PC-9 (cell line): ENCODE measurements at regions not wholly inside any gene's neighbourhood (a gene's known extent, or its start where the extent isn't known, plus 50 kb on each side); places are given as distances from the start of the nearest gene placed in this dataset.
"Not testable (repeated sequence)": the region's sequence is repeated elsewhere in the genome, so short reads cannot be mapped to it uniquely, and the experiment has no call there.

Experiments used
- BruUV-seq: library from RNA; stranded (reverse); fragments of 400-500 nt; replicated peaks from 2 replicates; lab custom pipeline; 2021; lab: Mats Ljungman, UMichigan
- CTCF ChIA-PET: fragments of 300-600 bp; sonication (Branson Sonifier 250); formaldehyde crosslinking; loops from one replicate; lab custom pipeline; 2022; ENCODE audit warnings: antibody characterized with exemption; lab: Charles Lee
- POLR2A ChIA-PET: fragments of 300-600 bp; sonication (Branson Sonifier 250); formaldehyde crosslinking; loops from one replicate; lab custom pipeline; 2022; ENCODE audit warnings: antibody characterized with exemption; ENCODE audit not compliant: unreplicated experiment; lab: Charles Lee
- DNase-seq, 2 experiments: peaks; one replicate each; pipeline versions ENCODE4 v3.0.0 to v3.0.0-alpha.2; 2015 to 2022; ENCODE audit warnings: mixed read lengths in 1 of 2
- H2AFZ ChIP-seq: fragments of 200-600 bp; sonication (generic); 2 replicates; pipeline ENCODE4 v1.8.1; 2017; ENCODE audit warnings: antibody characterized with exemption
- H3F3A ChIP-seq: fragments of 200-600 bp; sonication (generic); 2 replicates; pipeline ENCODE4 v1.8.1; 2017; ENCODE audit warnings: antibody characterized with exemption, mild to moderate bottlenecking, low read depth; ENCODE audit not compliant: insufficient read depth
- H3K27ac ChIP-seq: fragments of 200-600 bp; sonication (generic); 2 replicates; pipeline ENCODE4 v1.6.1; 2016; ENCODE audit warnings: mixed run types
- H3K27me3 ChIP-seq: fragments of 200-600 bp; sonication (generic); 2 replicates; pipeline ENCODE4 v1.6.1; 2016; ENCODE audit warnings: low read depth, mixed run types; ENCODE audit not compliant: insufficient read depth
- H3K36me3 ChIP-seq: fragments of 200-600 bp; sonication (generic); 2 replicates; pipeline ENCODE4 v1.6.1; 2016; ENCODE audit warnings: low read depth, mixed run types
- H3K4me1 ChIP-seq: fragments of 200-600 bp; sonication (generic); replicated peaks from 2 replicates; pipeline ENCODE4 v1.6.1; 2016; ENCODE audit warnings: mixed run types; ENCODE audit not compliant: insufficient read depth
- H3K4me2 ChIP-seq: fragments of 200-600 bp; sonication (generic); 2 replicates; pipeline ENCODE4 v1.6.1; 2017; ENCODE audit warnings: mixed run types
- H3K4me3 ChIP-seq: fragments of 200-600 bp; sonication (generic); 2 replicates; pipeline ENCODE4 v1.6.1; 2016; ENCODE audit warnings: mixed run types
- H3K79me2 ChIP-seq: fragments of 200-600 bp; sonication (generic); 2 replicates; pipeline ENCODE4 v1.6.1; 2017; ENCODE audit warnings: low read depth, mixed run types
- H3K9me2 ChIP-seq: fragments of 200-600 bp; sonication (generic); 2 replicates; pipeline ENCODE4 v1.8.1; 2017; ENCODE audit warnings: mild to moderate bottlenecking; ENCODE audit not compliant: insufficient read depth
- H3K9me3 ChIP-seq: fragments of 200-600 bp; sonication (generic); 2 replicates; pipeline ENCODE4 v1.8.1; 2016; ENCODE audit warnings: low read depth; ENCODE audit not compliant: insufficient read depth
- H4K20me1 ChIP-seq: fragments of 200-600 bp; sonication (generic); 2 replicates; pipeline ENCODE4 v1.8.1; 2017; ENCODE audit not compliant: insufficient read depth
- CTCF ChIP-seq: fragments of 200-600 bp; sonication (generic); conservative IDR thresholded peaks from 2 replicates; pipeline ENCODE4 v1.6.1; 2017; ENCODE audit warnings: mixed run types, antibody characterized with exemption, mild to moderate bottlenecking, moderate library complexity
- EZH2 ChIP-seq: fragments of 200-600 bp; sonication (generic); IDR thresholded peaks from 2 replicates; pipeline ENCODE4 v1.8.0; 2017; ENCODE audit warnings: antibody characterized with exemption, low read depth
- intact Hi-C: fragments of 100-400 bp; cut with micrococcal nuclease; formaldehyde crosslinking; loops from one replicate; pipeline ENCODE4 v1.10.0; 2022; ENCODE audit not compliant: unreplicated experiment

- no peaks in the 10 kb centered on the region; the same call in 1 of the 2 replicates for H4K20me1 ChIP-seq
- H3K27ac ChIP-seq: no peak overlapping the region
- CTCF ChIA-PET: no interaction called here
- intact Hi-C loops: no loop called here
- H3K4me1 ChIP-seq: no peaks in the 10 kb centered on the region
- H3K9me3 ChIP-seq: no peaks in the 10 kb centered on the region
- H3K9me2 ChIP-seq: no peaks in the 10 kb centered on the region
- no peaks in the 10 kb centered on the region for H3F3A ChIP-seq
- TF ChIP-seq EZH2 (no peak), CTCF (no peak)
- DNase-seq: no peak
- H3K36me3 ChIP-seq: no peaks in the 10 kb centered on the region
- peaks cover 60% of the 10 kb centered on the region for H3K27me3 ChIP-seq
- POLR2A ChIA-PET: no interaction called here
- no peak overlapping the region for H3K4me3 ChIP-seq
- H3K4me2 ChIP-seq: no peak overlapping the region
- no TSS peak for BruUV-seq
- H3K79me2 ChIP-seq: no peaks in the 10 kb centered on the region
- no peak overlapping the region for H2AFZ ChIP-seq
These were observed 102.8 kb upstream of the SALL3 start for GRCh38 chr18:78876868-78877267.

- H3K79me2 ChIP-seq: no peaks in the 10 kb centered on the region
- intact Hi-C loops: no loop called here
- no peak overlapping the region for H3K27ac ChIP-seq
- H2AFZ ChIP-seq: no peak overlapping the region
- no peaks in the 10 kb centered on the region for H3F3A ChIP-seq
- POLR2A ChIA-PET: no interaction called here
- no peaks in the 10 kb centered on the region; the same call in 1 of the 2 replicates for H4K20me1 ChIP-seq
- H3K36me3 ChIP-seq: no peaks in the 10 kb centered on the region
- CTCF ChIA-PET: no interaction called here
- BruUV-seq: no TSS peak
- no peaks in the 10 kb centered on the region for H3K9me2 ChIP-seq
- H3K4me2 ChIP-seq: no peak overlapping the region
- no peak overlapping the region for H3K4me3 ChIP-seq
- H3K4me1 ChIP-seq: no peaks in the 10 kb centered on the region
- DNase-seq: no peak
- no peak for TF ChIP-seq EZH2
- no peak for TF ChIP-seq CTCF
- H3K9me3 ChIP-seq: no peaks in the 10 kb centered on the region
- H3K27me3 ChIP-seq: peaks cover 57% of the 10 kb centered on the region
These were observed 101.3 kb upstream of the SALL3 start for GRCh38 chr18:78878335-78878734.

GRCh38 chr18:78879072-78879883 lies 100.3 kb upstream of the SALL3 start:
- H4K20me1 ChIP-seq, H3K4me3 ChIP-seq, intact Hi-C loops, DNase-seq, BruUV-seq, H3K4me2 ChIP-seq, H3K9me3 ChIP-seq, H2AFZ ChIP-seq, H3K36me3 ChIP-seq, H3F3A ChIP-seq, POLR2A ChIA-PET, H3K9me2 ChIP-seq, CTCF ChIA-PET, H3K79me2 ChIP-seq, H3K27ac ChIP-seq, H3K4me1 ChIP-seq: not testable (repeated sequence)
- peak; percentile 56 for TF ChIP-seq CTCF
- peaks cover 47% of the 10 kb centered on the region for H3K27me3 ChIP-seq
